Body of pancreas (tissue), 4 donors: ENCODE measurements at regions not wholly inside any gene's neighbourhood (a gene's known extent, or its start where the extent isn't known, plus 50 kb on each side); places are given as distances from the start of the nearest gene placed in this dataset.

Experiments used
- CTCF ChIP-seq, 7 experiments: fragments of 450-650 bp in 4 of 7; fragments of 200-600 bp in 3 of 7; sonication (generic) in 3 of 7; IDR thresholded peaks; one replicate each; pipeline ENCODE4 v1.5.1; 2016 to 2019; ENCODE audit warnings: antibody characterized with exemption in 7 of 7
- POLR2A ChIP-seq, 3 donors: fragments of 450-650 bp; IDR thresholded peaks; one replicate each; pipeline ENCODE4 v1.6.1; 2016; ENCODE audit warnings: antibody characterized with exemption in 3 of 3, mild to moderate bottlenecking in 2 of 3

DNA sequence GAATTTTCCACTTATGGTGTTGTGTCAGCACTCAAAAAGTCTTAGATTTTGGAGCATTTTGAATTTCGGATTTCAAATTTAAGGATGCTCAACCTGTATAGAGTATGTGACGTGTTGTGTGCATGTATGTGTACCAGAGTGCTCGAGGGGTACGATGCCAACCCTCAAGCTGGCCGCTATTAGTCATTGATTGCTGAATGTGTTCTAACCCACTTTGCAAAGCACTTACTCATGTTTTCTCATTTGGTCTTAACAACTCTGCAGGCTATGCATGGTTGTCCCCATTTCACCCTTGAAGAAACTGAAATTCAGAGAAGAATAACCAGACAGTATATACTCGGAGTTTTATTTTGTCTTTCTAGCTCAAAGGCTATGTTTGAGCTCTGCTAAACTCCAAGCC lies 196.4 kb upstream of the TENM4 start:
- TF ChIP-seq CTCF (IDR thresholded peaks at IDR 0.05): no peak
- TF ChIP-seq POLR2A (IDR thresholded peaks at IDR 0.05): no peak
